Activated CD8-positive, alpha-beta memory T cell treated with anti-CD3 and anti-CD28 coated beads, Interleukin-2, amount 50 U/mL, for 48 hours (primary cell): ENCODE measurements at regions not wholly inside any gene's neighbourhood (a gene's known extent, or its start where the extent isn't known, plus 50 kb on each side); places are given as distances from the start of the nearest gene placed in this dataset.
"Not testable (repeated sequence)": the region's sequence is repeated elsewhere in the genome, so short reads cannot be mapped to it uniquely, and the experiment has no call there.

Experiments
- DNase-seq: peaks from one replicate; pipeline ENCODE4 v3.0.0-alpha.2; 2020

- DNase-seq: not testable (repeated sequence)
Observed at GRCh38 chr15:44817797-44818196, 81.5 kb downstream of the TRIM69 start.

DNA sequence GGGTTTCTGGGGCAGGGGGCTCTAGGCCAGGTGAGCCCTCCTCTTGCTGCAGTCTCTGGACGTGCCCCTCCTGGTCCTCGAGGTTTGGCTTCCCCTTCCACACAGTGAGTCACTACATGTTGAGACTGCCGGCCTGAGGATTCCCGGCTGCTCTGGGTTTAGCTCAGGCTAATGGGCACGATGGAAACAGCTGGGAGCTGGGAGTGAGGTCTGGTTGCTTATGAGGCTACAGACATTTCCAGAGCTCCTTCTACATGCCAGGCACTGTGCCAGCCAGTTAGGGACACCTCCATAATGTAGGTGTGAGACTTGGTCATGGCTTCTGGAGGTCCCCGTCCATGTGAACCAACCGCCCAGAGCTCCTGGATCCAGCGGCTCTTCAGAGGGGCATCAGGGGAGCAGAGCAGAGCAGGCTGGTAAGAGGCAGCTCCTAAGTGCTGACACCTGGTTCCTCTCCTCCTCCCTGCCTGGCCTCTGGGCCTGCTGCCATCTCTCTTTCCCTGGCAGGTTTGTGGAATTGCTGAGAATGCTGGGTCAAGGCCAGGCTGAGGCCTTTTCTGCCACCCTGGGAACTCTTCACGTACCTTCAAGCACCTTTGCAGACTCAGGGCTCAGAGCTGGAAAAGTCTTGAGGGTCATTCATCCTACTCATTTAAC, 83.1 kb downstream of the TRIM69 start:
- not testable (repeated sequence) for DNase-seq

DNA sequence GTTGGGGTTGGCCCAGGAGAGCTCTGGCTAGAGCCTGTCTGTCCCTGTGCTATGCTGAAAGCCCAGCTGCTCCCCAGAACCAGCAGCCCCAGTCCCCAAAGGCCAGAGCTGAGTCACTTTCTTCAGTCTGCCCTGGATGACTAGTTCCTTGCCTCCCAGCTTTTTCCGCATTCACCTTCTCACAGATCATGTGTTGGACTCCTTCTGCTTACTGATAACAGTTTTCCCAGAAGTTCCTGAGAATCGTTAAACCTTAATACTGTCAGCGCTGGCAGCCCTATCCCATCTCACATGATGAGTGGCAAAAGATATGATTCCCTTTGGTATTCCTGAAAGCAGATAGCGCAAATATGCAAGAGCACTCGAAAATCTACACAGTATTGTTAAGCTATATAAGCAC, 84.2 kb downstream of the TRIM69 start:
- not testable (repeated sequence) for DNase-seq

DNA sequence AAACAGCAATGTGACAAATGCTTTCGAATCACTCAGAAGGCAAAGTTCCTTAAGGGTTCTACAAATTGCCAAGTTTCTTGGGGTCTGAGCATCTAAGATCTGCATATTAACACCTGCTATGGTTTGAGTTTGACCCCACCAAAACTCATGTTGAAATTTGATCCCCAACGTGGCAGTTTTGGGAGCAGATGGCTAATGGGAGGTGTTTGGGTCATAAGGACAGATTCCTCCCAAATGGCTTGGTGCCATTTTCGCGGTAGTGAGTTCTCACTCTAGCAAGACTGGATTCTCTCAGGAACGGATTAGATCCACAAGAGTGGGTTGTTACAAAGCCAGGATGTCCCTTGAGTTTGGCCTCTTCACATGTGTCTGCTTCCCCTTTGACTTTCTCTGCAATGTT, 84.6 kb downstream of the TRIM69 start:
- DNase-seq: not testable (repeated sequence)

DNA sequence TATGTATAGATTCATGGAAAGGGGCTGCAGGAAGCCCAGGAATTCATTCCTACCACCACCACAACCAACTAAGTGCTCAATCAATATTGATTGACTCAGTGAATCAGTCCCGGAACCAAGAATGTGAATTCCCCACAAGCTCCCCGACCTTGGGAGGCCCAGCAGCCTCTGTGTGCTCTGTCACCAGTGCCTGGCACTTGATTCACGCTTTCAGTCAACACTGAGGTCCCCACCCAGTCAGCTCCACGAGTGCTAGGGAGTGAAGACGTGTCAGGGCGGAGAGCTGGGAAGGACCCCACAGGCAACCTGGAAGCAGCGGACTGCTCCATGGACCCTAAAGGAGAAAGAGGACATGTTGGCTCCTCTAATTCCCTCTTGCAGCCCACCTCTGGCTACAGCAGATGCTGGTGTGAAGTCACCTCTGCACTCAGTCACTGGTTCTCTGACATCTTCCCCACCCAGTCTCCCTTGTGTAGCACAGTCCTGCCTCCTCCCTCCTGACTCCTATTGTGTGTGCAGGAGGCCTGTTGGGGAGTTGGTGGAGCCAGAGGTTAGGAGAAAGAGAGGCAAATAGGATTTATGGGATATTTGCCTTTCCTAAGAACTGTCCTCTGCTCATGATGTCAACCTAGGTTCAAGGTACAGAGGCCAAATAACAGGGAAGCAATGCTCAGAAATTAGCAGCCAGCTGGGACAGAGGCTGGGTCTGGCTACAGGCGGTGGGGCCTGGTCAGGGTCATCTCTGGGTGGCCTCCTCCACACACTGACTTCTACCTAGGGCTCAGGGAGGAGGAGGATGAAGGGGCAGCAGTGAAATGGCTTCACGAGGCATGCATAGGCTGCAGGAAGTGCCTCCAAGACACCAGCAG, 88.2 kb downstream of the TRIM69 start:
- DNase-seq: not testable (repeated sequence)

DNA sequence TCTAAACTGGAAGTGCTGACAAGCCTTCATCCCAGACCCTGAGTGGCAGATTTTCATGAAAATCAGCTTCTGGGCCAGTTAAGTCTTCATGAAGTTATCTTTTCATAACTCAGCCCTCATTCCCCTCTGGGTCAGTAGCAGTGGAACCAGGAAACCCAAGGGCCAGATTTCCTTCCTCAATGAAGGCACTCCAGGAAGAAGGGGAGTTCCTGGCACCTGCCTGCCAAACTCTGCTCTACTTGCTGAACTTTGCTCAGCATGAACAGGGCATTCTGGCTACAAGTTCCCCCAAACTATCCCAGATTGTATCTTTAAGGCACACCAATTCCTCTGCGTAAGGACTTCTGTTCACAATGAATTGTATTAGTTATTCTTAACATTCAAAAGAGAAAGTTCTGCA, 90.3 kb downstream of the TRIM69 start:
- DNase-seq: not testable (repeated sequence)

- not testable (repeated sequence) for DNase-seq
Observed at GRCh38 chr15:44828229-44828914, 92.0 kb downstream of the TRIM69 start.

GRCh38 chr15:44829150-44829549, 92.8 kb downstream of the TRIM69 start:
- not testable (repeated sequence) for DNase-seq

- not testable (repeated sequence) for DNase-seq
Observed at GRCh38 chr15:44830692-44831408, 94.5 kb downstream of the TRIM69 start.

DNA sequence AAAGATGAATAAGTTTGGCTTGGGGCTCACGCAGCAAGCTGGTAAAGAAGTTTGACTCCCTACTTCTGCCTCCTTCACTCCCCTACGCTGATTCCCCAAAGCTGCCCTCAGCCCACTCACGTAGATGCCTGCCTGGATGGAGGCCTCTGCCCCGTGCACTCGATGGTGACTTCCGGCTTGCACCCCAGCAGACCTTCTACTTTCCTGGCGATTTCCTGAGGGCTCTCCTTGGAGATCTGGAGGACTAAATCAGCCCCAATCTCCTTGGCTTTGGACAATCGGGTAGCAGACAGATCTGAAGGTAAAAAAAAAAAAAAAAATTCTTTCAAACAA, 95.0 kb downstream of the TRIM69 start:
- not testable (repeated sequence) for DNase-seq

- DNase-seq: not testable (repeated sequence)
Observed at GRCh38 chr15:44832133-44832532, 95.8 kb downstream of the TRIM69 start.

DNA sequence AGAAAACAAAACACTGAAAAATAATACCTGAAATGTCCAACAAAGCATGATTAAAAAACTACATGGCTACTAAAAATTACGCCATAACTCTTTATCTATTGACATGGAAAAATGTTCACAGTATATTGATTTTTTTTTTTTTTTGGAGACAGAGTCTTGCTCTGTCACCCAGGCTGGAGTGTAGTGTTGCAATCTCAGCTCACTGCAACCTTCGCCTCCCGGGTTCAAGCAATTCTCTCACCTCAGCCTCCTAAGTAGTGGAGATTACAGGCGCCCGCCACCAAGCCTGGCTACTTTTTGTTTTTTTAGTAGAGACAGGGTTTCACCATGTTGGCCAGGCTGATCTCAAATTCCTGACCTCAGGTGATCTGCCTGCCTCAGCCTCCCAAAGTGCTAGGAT, 96.8 kb downstream of the TRIM69 start:
- not testable (repeated sequence) for DNase-seq

GRCh38 chr15:44833761-44834160, 97.4 kb downstream of the TRIM69 start:
- not testable (repeated sequence) for DNase-seq

GRCh38 chr15:44835082-44835481, 98.8 kb downstream of the TRIM69 start:
- not testable (repeated sequence) for DNase-seq

GRCh38 chr15:44836094-44836493, 99.8 kb downstream of the TRIM69 start:
- no peak for DNase-seq

DNA sequence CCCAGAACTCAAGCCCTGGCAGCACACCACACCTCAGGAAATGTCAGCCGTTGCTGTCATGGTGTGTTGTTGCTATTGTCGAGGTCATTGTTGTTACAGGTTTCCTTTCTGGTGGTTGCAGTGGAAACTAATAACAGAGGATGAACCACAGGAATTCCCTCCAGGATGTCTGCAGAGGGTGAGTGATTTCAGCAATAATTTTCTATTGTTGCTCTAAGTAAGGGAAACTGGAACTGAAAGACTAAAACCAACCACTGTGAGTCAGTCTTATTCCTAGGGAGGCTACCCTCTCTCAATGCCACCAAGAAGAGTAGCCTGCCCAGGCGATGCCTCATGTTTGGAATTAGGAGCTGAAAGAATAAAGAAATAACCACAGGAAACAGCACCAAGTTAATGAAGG, 102.6 kb downstream of the TRIM69 start:
- not testable (repeated sequence) for DNase-seq

- not testable (repeated sequence) for DNase-seq
Observed at GRCh38 chr15:44841762-44842161, 105.4 kb downstream of the TRIM69 start.

- not testable (repeated sequence) for DNase-seq
Observed at GRCh38 chr15:44842883-44843282, 106.6 kb downstream of the TRIM69 start.

DNA sequence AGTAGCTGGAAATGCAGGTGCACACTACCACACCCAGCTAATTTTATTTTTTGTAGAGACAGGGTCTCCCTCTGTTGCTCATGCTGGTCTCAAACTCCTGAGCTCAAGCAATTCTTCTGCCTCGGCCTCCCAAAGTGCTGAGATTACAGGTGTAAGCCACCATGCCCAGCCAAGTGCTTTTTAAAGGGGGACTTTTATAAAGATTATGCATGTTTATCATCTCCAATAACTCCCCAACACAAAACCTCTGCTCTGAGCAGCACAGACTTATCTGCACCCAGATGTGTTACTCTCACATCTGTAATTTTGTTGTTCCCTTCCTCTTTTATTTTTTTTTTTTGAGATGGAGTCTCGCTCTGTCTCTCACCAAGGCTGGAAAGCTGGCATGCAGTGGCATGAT, 108.6 kb downstream of the TRIM69 start:
- DNase-seq: not testable (repeated sequence)

GRCh38 chr15:44846156-44846555, 109.8 kb downstream of the TRIM69 start:
- DNase-seq: not testable (repeated sequence)

- not testable (repeated sequence) for DNase-seq
Observed at GRCh38 chr15:44847555-44847954, 108.9 kb upstream of the TERB2 start.

DNA sequence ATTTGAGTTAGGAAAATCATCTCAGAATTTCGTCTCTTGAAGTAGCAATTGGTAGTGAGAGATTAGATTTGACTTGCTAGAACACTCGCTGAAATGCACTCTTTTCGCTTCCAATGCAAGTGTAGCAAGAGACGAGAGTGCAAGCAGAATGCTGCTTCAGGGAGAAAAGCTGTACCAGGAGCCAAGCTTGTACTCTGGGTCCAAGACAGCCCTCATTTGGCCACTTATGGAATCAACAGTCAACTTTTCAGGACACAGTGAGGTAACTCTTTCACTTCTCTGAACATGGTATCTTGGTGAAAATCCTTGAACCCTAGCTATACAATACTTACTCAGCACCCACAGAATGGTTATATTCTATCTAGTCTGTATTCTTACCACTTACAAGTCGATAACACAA, 107.6 kb upstream of the TERB2 start:
- not testable (repeated sequence) for DNase-seq
